ENCODE measurements at regions not wholly inside any gene's neighbourhood (a gene's known extent, or its start where the extent isn't known, plus 50 kb on each side); places are given as distances from the start of the nearest gene placed in this dataset.

DNA sequence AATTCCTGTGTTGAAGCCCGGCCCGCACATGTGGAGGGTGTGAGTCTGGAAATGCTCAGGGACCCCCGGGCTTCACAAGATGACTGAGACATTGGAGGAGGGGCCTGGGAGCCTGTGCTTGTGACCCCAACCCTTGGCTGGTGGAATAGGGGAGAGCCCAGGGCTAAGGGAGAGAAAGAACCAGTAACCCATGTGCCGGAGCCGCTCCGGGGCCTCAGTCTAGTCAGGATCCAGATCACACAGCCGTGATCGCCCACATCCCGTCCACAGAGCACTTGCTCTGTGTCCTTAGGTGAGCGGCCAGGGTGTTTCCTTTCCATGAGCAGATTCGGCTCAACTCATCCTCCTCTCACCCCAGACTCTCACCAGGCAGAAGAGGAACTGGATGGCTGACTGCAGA is 152.3 kb upstream of the RPS6KA2 start:
- TF ChIP-seq, protein P1, sequence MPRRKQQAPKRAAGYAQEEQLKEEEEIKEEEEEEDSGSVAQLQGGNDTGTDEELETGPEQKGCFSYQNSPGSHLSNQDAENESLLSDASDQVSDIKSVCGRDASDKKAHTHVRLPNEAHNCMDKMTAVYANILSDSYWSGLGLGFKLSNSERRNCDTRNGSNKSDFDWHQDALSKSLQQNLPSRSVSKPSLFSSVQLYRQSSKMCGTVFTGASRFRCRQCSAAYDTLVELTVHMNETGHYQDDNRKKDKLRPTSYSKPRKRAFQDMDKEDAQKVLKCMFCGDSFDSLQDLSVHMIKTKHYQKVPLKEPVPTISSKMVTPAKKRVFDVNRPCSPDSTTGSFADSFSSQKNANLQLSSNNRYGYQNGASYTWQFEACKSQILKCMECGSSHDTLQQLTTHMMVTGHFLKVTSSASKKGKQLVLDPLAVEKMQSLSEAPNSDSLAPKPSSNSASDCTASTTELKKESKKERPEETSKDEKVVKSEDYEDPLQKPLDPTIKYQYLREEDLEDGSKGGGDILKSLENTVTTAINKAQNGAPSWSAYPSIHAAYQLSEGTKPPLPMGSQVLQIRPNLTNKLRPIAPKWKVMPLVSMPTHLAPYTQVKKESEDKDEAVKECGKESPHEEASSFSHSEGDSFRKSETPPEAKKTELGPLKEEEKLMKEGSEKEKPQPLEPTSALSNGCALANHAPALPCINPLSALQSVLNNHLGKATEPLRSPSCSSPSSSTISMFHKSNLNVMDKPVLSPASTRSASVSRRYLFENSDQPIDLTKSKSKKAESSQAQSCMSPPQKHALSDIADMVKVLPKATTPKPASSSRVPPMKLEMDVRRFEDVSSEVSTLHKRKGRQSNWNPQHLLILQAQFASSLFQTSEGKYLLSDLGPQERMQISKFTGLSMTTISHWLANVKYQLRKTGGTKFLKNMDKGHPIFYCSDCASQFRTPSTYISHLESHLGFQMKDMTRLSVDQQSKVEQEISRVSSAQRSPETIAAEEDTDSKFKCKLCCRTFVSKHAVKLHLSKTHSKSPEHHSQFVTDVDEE (CRISPR knock-in tag; IDR thresholded peaks at IDR 0.05) = no peak
- TF ChIP-seq RARB (CRISPR knock-in tag; IDR thresholded peaks at IDR 0.05) (no peak), ARNTL (CRISPR knock-in tag; IDR thresholded peaks at IDR 0.05; ENCODE audit: borderline replicate concordance, low read depth) (no peak), GLIS3 (CRISPR knock-in tag; IDR thresholded peaks at IDR 0.05) (no peak), TOX (CRISPR knock-in tag; IDR thresholded peaks at IDR 0.05; ENCODE audit: borderline replicate concordance) (no peak), ISL1 (CRISPR knock-in tag; IDR thresholded peaks at IDR 0.05) (no peak), ZC3H10 (CRISPR knock-in tag; IDR thresholded peaks at IDR 0.05) (no peak), OSR1 (CRISPR knock-in tag; IDR thresholded peaks at IDR 0.05) (no peak), PPARA (CRISPR knock-in tag; IDR thresholded peaks at IDR 0.05; ENCODE audit: borderline replicate concordance) (no peak), BACH2 (CRISPR knock-in tag; IDR thresholded peaks at IDR 0.05; ENCODE audit: borderline replicate concordance) (no peak), ZNF70 (CRISPR knock-in tag; IDR thresholded peaks at IDR 0.05) (no peak)
- TF ChIP-seq, protein P2, sequence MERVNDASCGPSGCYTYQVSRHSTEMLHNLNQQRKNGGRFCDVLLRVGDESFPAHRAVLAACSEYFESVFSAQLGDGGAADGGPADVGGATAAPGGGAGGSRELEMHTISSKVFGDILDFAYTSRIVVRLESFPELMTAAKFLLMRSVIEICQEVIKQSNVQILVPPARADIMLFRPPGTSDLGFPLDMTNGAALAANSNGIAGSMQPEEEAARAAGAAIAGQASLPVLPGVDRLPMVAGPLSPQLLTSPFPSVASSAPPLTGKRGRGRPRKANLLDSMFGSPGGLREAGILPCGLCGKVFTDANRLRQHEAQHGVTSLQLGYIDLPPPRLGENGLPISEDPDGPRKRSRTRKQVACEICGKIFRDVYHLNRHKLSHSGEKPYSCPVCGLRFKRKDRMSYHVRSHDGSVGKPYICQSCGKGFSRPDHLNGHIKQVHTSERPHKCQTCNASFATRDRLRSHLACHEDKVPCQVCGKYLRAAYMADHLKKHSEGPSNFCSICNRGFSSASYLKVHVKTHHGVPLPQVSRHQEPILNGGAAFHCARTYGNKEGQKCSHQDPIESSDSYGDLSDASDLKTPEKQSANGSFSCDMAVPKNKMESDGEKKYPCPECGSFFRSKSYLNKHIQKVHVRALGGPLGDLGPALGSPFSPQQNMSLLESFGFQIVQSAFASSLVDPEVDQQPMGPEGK (CRISPR knock-in tag; IDR thresholded peaks at IDR 0.05; ENCODE audit: borderline replicate concordance) = no peak
- TF ChIP-seq, protein P3, sequence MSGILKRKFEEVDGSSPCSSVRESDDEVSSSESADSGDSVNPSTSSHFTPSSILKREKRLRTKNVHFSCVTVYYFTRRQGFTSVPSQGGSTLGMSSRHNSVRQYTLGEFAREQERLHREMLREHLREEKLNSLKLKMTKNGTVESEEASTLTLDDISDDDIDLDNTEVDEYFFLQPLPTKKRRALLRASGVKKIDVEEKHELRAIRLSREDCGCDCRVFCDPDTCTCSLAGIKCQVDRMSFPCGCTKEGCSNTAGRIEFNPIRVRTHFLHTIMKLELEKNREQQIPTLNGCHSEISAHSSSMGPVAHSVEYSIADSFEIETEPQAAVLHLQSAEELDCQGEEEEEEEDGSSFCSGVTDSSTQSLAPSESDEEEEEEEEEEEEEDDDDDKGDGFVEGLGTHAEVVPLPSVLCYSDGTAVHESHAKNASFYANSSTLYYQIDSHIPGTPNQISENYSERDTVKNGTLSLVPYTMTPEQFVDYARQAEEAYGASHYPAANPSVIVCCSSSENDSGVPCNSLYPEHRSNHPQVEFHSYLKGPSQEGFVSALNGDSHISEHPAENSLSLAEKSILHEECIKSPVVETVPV (CRISPR knock-in tag; IDR thresholded peaks at IDR 0.05) = no peak

Measured in SK-N-SH treated with all-trans-retinoic acid at 6 μM for 48 hours (cell line).